HK-2 (cell line): ENCODE measurements at regions not wholly inside any gene's neighbourhood (a gene's known extent, or its start where the extent isn't known, plus 50 kb on each side); places are given as distances from the start of the nearest gene placed in this dataset.
A peak's percentile ranks its signal among the peaks of the same experiment; 100 is the strongest.

Source experiments
- DNase-seq: peaks from one replicate; pipeline ENCODE4 v3.0.0-alpha.2; 2018; ENCODE audit not compliant: unreplicated experiment

- peak; percentile 2 for DNase-seq
Observed at GRCh38 chr17:51487947-51488346, 227.6 kb downstream of the UTP18 start.

- DNase-seq = no peak
Observed at GRCh38 chr17:51491416-51491815, 231.1 kb downstream of the UTP18 start.

- no peak for DNase-seq
Observed at GRCh38 chr17:51493206-51493605, 232.9 kb downstream of the UTP18 start.

- DNase-seq = no peak
Observed at GRCh38 chr17:51496378-51496777, 236.0 kb downstream of the UTP18 start.

- DNase-seq = no peak
Observed at GRCh38 chr17:51499897-51500296, 239.6 kb downstream of the UTP18 start.

- DNase-seq = no peak
Observed at GRCh38 chr17:51500454-51500853, 240.1 kb downstream of the UTP18 start.

GRCh38 chr17:51505450-51505849 is 245.1 kb downstream of the UTP18 start:
- no peak for DNase-seq

GRCh38 chr17:51507444-51507843 is 247.1 kb downstream of the UTP18 start:
- no peak for DNase-seq

GRCh38 chr17:51508048-51508447 is 247.7 kb downstream of the UTP18 start:
- no peak for DNase-seq

GRCh38 chr17:51510940-51511339 is 250.6 kb downstream of the UTP18 start:
- no peak for DNase-seq

- no peak for DNase-seq
Observed at GRCh38 chr17:51512220-51512907, 252.0 kb downstream of the UTP18 start.

GRCh38 chr17:51516924-51517323 is 256.6 kb downstream of the UTP18 start:
- no peak for DNase-seq

- no peak for DNase-seq
Observed at GRCh38 chr17:51524524-51524923, 264.2 kb downstream of the UTP18 start.

- no peak for DNase-seq
Observed at GRCh38 chr17:51526507-51526906, 266.2 kb downstream of the UTP18 start.

GRCh38 chr17:51527225-51527982 is 267.1 kb downstream of the UTP18 start:
- no peak for DNase-seq

GRCh38 chr17:51528111-51528510 is 267.8 kb downstream of the UTP18 start:
- no peak for DNase-seq

GRCh38 chr17:51533219-51533618 is 272.9 kb downstream of the UTP18 start:
- DNase-seq = no peak

GRCh38 chr17:51533821-51534220 is 273.5 kb downstream of the UTP18 start:
- no peak for DNase-seq

- DNase-seq = no peak
Observed at GRCh38 chr17:51536627-51537026, 276.3 kb downstream of the UTP18 start.

GRCh38 chr17:51537996-51538550 is 277.7 kb downstream of the UTP18 start:
- DNase-seq = no peak

- DNase-seq = no peak
Observed at GRCh38 chr17:51540151-51540550, 279.8 kb downstream of the UTP18 start.

GRCh38 chr17:51541215-51541614 is 280.9 kb downstream of the UTP18 start:
- DNase-seq = no peak

- no peak for DNase-seq
Observed at GRCh38 chr17:51546114-51546513, 285.8 kb downstream of the UTP18 start.
